Loucy (cell line): ENCODE measurements at regions not wholly inside any gene's neighbourhood (a gene's known extent, or its start where the extent isn't known, plus 50 kb on each side); places are given as distances from the start of the nearest gene placed in this dataset.

Source experiments
- CTCF ChIP-seq: fragments of 200-600 bp; sonication (generic); conservative IDR thresholded peaks from 2 replicates; pipeline ENCODE4 v1.5.1; 2014; ENCODE audit warnings: mild to moderate bottlenecking, antibody characterized with exemption, low read length
- EZH2phosphoT487 ChIP-seq: fragments of 200-600 bp; IDR thresholded peaks from 2 replicates; pipeline ENCODE4 v1.6.1; 2018; ENCODE audit warnings: antibody characterized with exemption, mild to moderate bottlenecking, moderate library complexity, borderline replicate concordance

GRCh38 chr18:72623444-72623843 is 79.3 kb upstream of the CBLN2 start:
- TF ChIP-seq CTCF, result no peak
- no peak for TF ChIP-seq EZH2phosphoT487
